ENCODE measurements at regions not wholly inside any gene's neighbourhood (a gene's known extent, or its start where the extent isn't known, plus 50 kb on each side); places are given as distances from the start of the nearest gene placed in this dataset.

DNA sequence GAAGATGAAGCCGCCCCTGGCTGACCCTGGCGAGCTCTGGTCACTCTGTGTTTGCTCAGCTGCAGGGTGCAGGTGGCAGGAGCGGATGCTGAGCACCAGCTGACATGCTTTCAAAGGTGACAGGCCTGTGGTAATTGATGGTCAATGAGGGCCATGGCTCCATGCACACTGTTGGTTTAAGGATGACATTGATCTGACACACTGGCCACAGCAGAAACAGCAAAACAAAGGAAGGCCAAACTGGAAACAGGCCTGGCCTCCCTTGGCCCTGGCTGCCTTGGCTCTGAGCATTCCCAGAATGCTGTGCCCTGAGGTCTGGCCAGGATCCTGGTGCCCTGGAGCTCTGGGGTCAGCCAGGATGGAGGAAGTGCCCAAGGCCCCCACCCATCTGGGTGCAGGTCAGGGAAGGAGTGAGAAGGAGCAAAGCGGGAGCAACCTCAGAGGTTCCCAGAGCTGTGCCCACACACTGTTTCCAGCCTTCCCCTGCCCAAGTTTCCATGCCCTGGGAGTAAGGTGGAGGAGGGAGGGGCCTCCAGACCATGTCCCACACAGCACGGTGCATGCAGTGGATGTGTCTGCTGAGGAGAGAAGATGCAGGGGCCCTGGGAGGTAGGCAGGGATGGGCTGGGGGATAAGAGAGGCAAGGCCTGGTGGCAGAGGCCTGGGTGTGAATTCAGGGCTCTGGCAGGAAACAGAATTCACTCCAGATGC is 302.2 kb downstream of the RPS24 start:
- Mint-ChIP-seq H3K4me3 (no peak overlapping the region), H3K9me3 (no peaks in the 10 kb centered on the region), H3K27ac (no peak overlapping the region), H3K36me3 (no peaks in the 10 kb centered on the region), H3K4me1 (no peaks in the 10 kb centered on the region), H3K27me3 (peaks cover 7 to 9% of the 10 kb centered on the region in 2 donors)
- Histone ChIP-seq H3K27me3 (replicated peaks in 1 of 2; ENCODE audit: control insufficient read depth in 2 of 2, extremely low read depth in 1 of 2, insufficient read depth in 2 of 2, low read length in 1 of 2) (peaks cover 0 to 24% of the 10 kb centered on the region in 2 experiments), H3K9me3 (no peaks in the 10 kb centered on the region), H3K4me3 (ENCODE audit: control insufficient read depth in 1 of 2, extremely low read depth in 1 of 2, low read length in 1 of 2) (no peak overlapping the region), H3K27ac (ENCODE audit: low read length) (no peak overlapping the region), H3K4me1 (ENCODE audit: control insufficient read depth in 1 of 2, extremely low read depth in 1 of 2, insufficient read depth in 2 of 2, low read length in 2 of 2) (no peaks in the 10 kb centered on the region), H3K36me3 (ENCODE audit: control insufficient read depth in 2 of 2, extremely low read depth in 1 of 2, insufficient read depth in 1 of 2, low read length in 1 of 2) (no peaks in the 10 kb centered on the region)
- no peak for ATAC-seq (replicated peaks in 1 of 4)
- DNase-seq = peak in 1 of 35 experiments; percentile 2
- CTCF ChIA-PET = no interaction called here
- WGBS (ENCODE audit: insufficient coverage) = 84% methylated on average over 4 of the region's 5 CpGs
- POLR2A ChIA-PET = no interaction called here

DNA sequence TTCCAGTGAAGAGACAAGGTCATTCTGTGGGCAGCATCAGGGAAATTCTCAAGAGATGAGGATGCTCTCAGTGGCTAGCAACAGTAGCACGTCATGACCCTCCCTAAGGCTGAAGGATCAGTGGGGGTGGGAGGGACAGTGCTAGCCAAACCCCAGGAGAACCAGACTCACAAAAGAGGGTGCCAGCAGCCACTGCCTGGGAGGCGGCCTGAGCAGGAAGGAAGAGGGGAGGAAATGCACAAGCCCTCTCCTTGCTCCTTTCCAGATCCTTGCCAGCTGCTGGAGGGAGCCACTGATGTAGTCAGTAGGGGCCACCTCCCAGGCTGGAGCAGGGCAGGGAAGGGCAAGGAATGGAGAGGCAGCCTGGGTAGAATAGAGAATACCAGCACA is 302.7 kb downstream of the RPS24 start:
- Histone ChIP-seq H3K27ac (ENCODE audit: low read length) (no peak overlapping the region), H3K4me3 (ENCODE audit: control insufficient read depth in 1 of 2, extremely low read depth in 1 of 2, low read length in 1 of 2) (no peak overlapping the region), H3K9me3 (no peaks in the 10 kb centered on the region), H3K36me3 (ENCODE audit: control insufficient read depth in 2 of 2, extremely low read depth in 1 of 2, insufficient read depth in 1 of 2, low read length in 1 of 2) (no peaks in the 10 kb centered on the region), H3K4me1 (ENCODE audit: control insufficient read depth in 1 of 2, extremely low read depth in 1 of 2, insufficient read depth in 2 of 2, low read length in 2 of 2) (no peaks in the 10 kb centered on the region), H3K27me3 (replicated peaks in 1 of 2; ENCODE audit: control insufficient read depth in 2 of 2, extremely low read depth in 1 of 2, insufficient read depth in 2 of 2, low read length in 1 of 2) (peaks cover 0 to 21% of the 10 kb centered on the region in 2 experiments)
- Mint-ChIP-seq H3K4me3 (no peak overlapping the region), H3K4me1 (no peaks in the 10 kb centered on the region), H3K36me3 (no peaks in the 10 kb centered on the region), H3K9me3 (no peaks in the 10 kb centered on the region), H3K27ac (no peak overlapping the region), H3K27me3 (peaks cover 4 to 9% of the 10 kb centered on the region in 2 donors)
- no peak for ATAC-seq (replicated peaks in 1 of 4)
- ChIA-PET POLR2A (no interaction called here), CTCF (no interaction called here)
- no peak for DNase-seq
- 43% methylated on average over 1 of the region's 2 CpGs for WGBS (ENCODE audit: insufficient coverage)

DNA sequence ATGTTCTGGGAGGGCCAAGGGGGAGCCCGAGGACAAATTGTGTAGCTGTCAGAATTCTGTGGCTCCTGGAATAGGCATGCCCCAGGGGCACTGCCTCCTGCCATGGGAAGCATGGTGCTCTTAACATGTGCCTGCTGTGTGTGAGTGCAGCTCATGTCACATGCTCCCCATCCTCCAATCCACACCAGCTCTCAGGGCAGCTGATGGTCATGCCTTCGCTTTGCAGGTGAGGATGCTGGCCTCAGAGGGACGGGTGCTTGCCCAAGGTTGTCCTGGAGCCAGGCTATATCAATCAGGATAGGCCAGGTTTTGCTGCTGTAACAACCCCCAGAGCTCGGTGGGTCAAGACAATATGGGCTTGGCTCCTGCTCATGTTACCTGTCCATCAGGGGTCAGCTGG is 303.4 kb downstream of the RPS24 start:
- no peak overlapping the region for H3K27ac ChIP-seq (ENCODE audit: low read length)
- ATAC-seq (replicated peaks in 1 of 4) (no peak), DNase-seq (peak in 1 of 35 experiments; percentile 9)
- WGBS (ENCODE audit: insufficient coverage) = 39% methylated on average over 4 of the region's 4 CpGs
- H3K4me3 ChIP-seq (ENCODE audit: control insufficient read depth in 1 of 2, extremely low read depth in 1 of 2, low read length in 1 of 2) = no peak overlapping the region
- Mint-ChIP-seq H3K27me3 (peaks cover 4 to 9% of the 10 kb centered on the region in 2 donors), H3K27ac (no peak overlapping the region), H3K4me3 (no peak overlapping the region), H3K36me3 (no peaks in the 10 kb centered on the region), H3K4me1 (no peaks in the 10 kb centered on the region), H3K9me3 (no peaks in the 10 kb centered on the region)
- H3K4me1 ChIP-seq (ENCODE audit: control insufficient read depth in 1 of 2, extremely low read depth in 1 of 2, insufficient read depth in 2 of 2, low read length in 2 of 2) = no peaks in the 10 kb centered on the region
- ChIA-PET CTCF (no interaction called here), POLR2A (no interaction called here)
- H3K9me3 ChIP-seq = no peaks in the 10 kb centered on the region
- no peaks in the 10 kb centered on the region for H3K36me3 ChIP-seq (ENCODE audit: control insufficient read depth in 2 of 2, extremely low read depth in 1 of 2, insufficient read depth in 1 of 2, low read length in 1 of 2)
- H3K27me3 ChIP-seq (replicated peaks in 1 of 2; ENCODE audit: control insufficient read depth in 2 of 2, extremely low read depth in 1 of 2, insufficient read depth in 2 of 2, low read length in 1 of 2) = peaks cover 0 to 17% of the 10 kb centered on the region in 2 experiments

DNA sequence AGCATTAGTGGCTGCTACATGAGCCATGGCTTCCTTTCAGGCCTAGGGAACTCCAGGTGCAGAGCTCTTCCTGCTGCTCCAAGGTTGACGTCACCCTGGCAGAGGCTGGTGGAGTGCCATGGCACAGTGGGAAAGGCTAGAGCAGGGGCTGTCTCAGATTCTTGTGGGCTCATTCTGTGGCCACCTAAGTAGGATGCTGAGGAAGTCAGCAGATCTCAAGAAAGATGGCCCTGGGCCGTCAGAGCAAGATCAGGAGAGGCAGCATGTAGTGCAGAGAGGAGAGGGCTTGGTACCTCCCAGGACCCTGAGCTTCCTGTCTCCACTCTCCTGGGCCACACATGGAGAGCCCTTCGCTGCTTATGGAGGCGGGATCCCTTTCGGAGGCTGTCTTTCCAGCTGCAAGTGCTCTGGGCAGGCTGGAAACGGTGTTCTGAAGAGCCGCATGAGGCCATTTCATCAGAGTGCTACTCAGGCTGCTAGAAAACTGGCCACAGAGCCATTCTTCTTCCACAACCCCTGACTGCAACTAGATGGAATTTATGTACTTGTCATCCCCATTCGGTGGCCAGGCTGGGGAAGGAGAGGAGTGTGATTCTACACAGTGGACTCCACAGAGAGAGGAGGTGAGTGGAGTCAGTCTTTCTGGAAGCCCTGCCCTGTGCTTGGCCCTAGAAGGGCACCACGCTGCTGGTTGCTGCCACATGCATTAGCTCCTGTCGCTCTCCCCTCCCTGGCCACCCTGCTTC is 304.2 kb downstream of the RPS24 start:
- H3K36me3 Mint-ChIP-seq = no peaks in the 10 kb centered on the region
- H3K4me3 Mint-ChIP-seq = no peak overlapping the region
- Histone ChIP-seq H3K27ac (ENCODE audit: low read length) (no peak overlapping the region), H3K4me1 (ENCODE audit: control insufficient read depth in 1 of 2, extremely low read depth in 1 of 2, insufficient read depth in 2 of 2, low read length in 2 of 2) (no peaks in the 10 kb centered on the region), H3K36me3 (ENCODE audit: control insufficient read depth in 2 of 2, extremely low read depth in 1 of 2, insufficient read depth in 1 of 2, low read length in 1 of 2) (no peaks in the 10 kb centered on the region), H3K9me3 (no peaks in the 10 kb centered on the region), H3K27me3 (replicated peaks in 1 of 2; ENCODE audit: control insufficient read depth in 2 of 2, extremely low read depth in 1 of 2, insufficient read depth in 2 of 2, low read length in 1 of 2) (peaks cover 0 to 16% of the 10 kb centered on the region in 2 experiments), H3K4me3 (ENCODE audit: control insufficient read depth in 1 of 2, extremely low read depth in 1 of 2, low read length in 1 of 2) (no peak overlapping the region)
- CTCF ChIA-PET = no interaction called here
- H3K4me1 Mint-ChIP-seq = no peaks in the 10 kb centered on the region
- no peaks in the 10 kb centered on the region for H3K9me3 Mint-ChIP-seq
- H3K27ac Mint-ChIP-seq = no peak overlapping the region
- ATAC-seq (replicated peaks in 1 of 4) = no peak
- peaks cover 4 to 9% of the 10 kb centered on the region in 2 donors for H3K27me3 Mint-ChIP-seq
- POLR2A ChIA-PET = no interaction called here
- 66% methylated on average over 8 of the region's 10 CpGs for WGBS (ENCODE audit: insufficient coverage)
- peak in 1 of 35 experiments; percentile 13 for DNase-seq

DNA sequence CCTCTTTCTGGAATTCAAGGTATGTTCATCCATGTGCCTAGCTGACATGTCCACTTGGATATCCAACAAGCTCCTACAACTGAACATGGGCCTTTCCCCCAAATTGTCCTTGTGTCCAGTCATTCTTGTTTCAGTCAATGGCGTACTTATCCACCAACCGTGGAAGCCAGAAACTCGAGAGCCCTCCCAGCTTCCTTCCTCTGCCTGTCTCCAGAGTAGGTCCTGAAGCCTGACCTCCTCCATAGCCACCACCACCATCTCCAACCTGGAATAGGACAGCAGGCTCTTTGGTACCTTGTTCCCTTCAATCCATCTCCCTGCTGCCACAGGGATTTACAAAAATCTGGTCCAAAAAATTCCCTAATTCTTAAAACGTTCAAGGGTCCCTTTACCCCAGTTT is 305.1 kb downstream of the RPS24 start:
- CTCF ChIA-PET = no interaction called here

DNA sequence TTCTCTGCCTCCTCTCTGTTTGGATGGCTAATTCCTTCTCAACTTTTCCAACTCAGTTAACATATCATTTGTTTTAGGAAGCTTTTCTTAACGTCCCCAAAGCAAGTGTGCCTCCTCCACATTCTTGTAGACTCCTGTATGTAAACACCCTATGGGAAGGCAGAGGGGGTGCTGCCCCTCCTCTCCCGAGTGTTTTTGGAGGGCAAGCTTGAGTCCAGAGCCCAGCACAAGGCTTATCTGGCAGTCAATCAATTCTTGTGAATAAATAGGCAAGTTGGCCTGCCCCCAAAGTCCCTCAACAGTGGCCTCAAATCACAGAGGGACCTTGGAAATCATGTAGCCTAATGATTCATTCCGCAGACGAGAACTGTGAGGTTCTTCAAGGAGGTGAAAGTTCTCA is 305.6 kb downstream of the RPS24 start:
- CTCF ChIA-PET = no interaction called here
- H3K9me3 ChIP-seq = no peaks in the 10 kb centered on the region
- DNase-seq = no peak

More for the DNA sequence above, 305.1 kb downstream of the RPS24 start:
- H3K9me3 Mint-ChIP-seq = no peaks in the 10 kb centered on the region
- POLR2A ChIA-PET = no interaction called here
- Histone ChIP-seq H3K36me3 (ENCODE audit: control insufficient read depth in 2 of 2, extremely low read depth in 1 of 2, insufficient read depth in 1 of 2, low read length in 1 of 2) (no peaks in the 10 kb centered on the region), H3K4me3 (ENCODE audit: control insufficient read depth in 1 of 2, extremely low read depth in 1 of 2, low read length in 1 of 2) (no peak overlapping the region), H3K9me3 (no peaks in the 10 kb centered on the region), H3K4me1 (ENCODE audit: control insufficient read depth in 1 of 2, extremely low read depth in 1 of 2, insufficient read depth in 2 of 2, low read length in 2 of 2) (no peaks in the 10 kb centered on the region), H3K27ac (ENCODE audit: low read length) (no peak overlapping the region), H3K27me3 (replicated peaks in 1 of 2; ENCODE audit: control insufficient read depth in 2 of 2, extremely low read depth in 1 of 2, insufficient read depth in 2 of 2, low read length in 1 of 2) (peaks cover 0 to 10% of the 10 kb centered on the region in 2 experiments)
- H3K27me3 Mint-ChIP-seq = peaks cover 2 to 9% of the 10 kb centered on the region in 2 donors
- no peak for ATAC-seq (replicated peaks in 1 of 4)
- no peak overlapping the region for H3K4me3 Mint-ChIP-seq
- no peaks in the 10 kb centered on the region for H3K36me3 Mint-ChIP-seq
- WGBS (ENCODE audit: insufficient coverage) = 75% methylated on average over 4 of the region's 4 CpGs
- peak in 1 of 35 experiments; percentile 10 for DNase-seq
- no peak overlapping the region for H3K27ac Mint-ChIP-seq
- H3K4me1 Mint-ChIP-seq = no peaks in the 10 kb centered on the region

More for the DNA sequence above, 305.6 kb downstream of the RPS24 start:
- Histone ChIP-seq H3K27me3 (replicated peaks in 1 of 2; ENCODE audit: control insufficient read depth in 2 of 2, extremely low read depth in 1 of 2, insufficient read depth in 2 of 2, low read length in 1 of 2) (peaks cover 0 to 9% of the 10 kb centered on the region in 2 experiments), H3K4me3 (ENCODE audit: control insufficient read depth in 1 of 2, extremely low read depth in 1 of 2, low read length in 1 of 2) (no peak overlapping the region), H3K4me1 (ENCODE audit: control insufficient read depth in 1 of 2, extremely low read depth in 1 of 2, insufficient read depth in 2 of 2, low read length in 2 of 2) (no peaks in the 10 kb centered on the region), H3K36me3 (ENCODE audit: control insufficient read depth in 2 of 2, extremely low read depth in 1 of 2, insufficient read depth in 1 of 2, low read length in 1 of 2) (no peaks in the 10 kb centered on the region), H3K27ac (ENCODE audit: low read length) (no peak overlapping the region)
- Mint-ChIP-seq H3K27ac (no peak overlapping the region), H3K4me1 (no peaks in the 10 kb centered on the region), H3K9me3 (no peaks in the 10 kb centered on the region), H3K27me3 (peaks cover 2 to 9% of the 10 kb centered on the region in 2 donors), H3K36me3 (no peaks in the 10 kb centered on the region), H3K4me3 (no peak overlapping the region)
- POLR2A ChIA-PET = no interaction called here
- no CpG with 5 or more reads among the region's 4 CpGs for WGBS (ENCODE audit: insufficient coverage)
- no peak for ATAC-seq (replicated peaks in 1 of 4)

Data from T-cell (primary cell).